ENCODE measurements at regions not wholly inside any gene's neighbourhood (a gene's known extent, or its start where the extent isn't known, plus 50 kb on each side); places are given as distances from the start of the nearest gene placed in this dataset.
"Not testable (repeated sequence)": the region's sequence is repeated elsewhere in the genome, so short reads cannot be mapped to it uniquely, and the experiment has no call there.

DNA sequence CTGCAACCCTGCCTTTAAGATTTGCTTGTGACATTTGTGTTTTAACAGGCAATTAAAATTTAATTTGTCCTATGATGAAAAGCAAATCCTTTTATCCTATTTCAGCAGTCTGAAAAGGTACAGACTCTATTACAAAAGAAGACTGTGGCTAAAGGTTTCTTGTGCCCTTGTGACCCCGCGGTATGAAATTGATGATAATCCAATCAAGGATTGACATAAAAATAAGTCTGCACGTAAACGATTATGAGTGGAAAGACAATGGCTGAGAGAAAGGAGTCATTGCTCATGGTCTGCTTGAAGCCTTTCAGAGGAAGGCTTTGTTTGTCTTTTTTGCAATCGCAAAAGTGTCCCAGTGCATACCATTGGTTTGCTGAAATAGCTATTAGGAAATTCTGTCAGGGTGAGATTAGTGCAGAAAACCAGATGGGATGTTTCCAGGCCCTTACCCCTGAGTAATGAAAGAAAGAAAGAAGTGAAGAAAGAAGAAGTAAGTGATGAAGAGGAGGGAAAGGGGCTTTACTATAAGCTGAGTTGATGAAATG lies 867.8 kb upstream of the CDH8 start:
- DNase-seq (ENCODE audit: low read depth), result no peak

DNA sequence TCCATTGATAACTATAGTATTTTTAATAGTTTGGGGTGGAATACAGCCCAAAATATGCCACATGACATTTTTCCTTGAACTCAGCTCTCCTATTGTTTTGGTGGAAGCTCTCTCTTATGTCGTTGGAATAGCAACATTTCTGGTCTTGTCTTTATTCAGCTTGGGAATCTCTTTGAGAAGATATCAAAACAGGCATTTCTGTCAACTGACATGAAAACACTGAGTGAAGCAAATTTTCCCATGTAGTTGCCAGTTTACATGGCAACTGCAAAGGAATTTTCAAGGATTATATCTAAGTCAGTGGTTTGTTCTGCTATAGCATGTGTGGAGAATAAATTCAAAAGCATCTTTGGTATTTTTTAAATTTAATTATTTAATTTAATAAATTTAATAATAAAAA lies 863.5 kb upstream of the CDH8 start:
- DNase-seq (ENCODE audit: low read depth), result no peak

DNA sequence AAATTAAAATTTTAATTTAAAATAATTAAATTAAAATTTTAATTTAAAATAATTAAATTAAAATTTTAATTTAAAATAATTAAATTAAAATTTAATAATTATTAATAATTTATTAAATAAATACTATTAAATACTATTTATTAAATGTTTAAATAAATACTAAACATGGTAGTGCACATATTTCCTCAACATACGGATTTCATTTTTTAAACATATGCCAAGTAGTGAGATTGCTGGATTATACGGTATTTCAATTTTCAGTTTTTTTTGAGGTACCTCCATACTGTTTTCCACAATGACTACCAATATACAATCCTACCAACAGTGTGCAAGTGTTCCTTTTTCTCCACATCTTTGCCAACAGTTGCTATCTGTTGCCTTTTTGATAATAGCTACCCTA lies 852.9 kb upstream of the CDH8 start:
- no peak for DNase-seq (ENCODE audit: low read depth)

DNA sequence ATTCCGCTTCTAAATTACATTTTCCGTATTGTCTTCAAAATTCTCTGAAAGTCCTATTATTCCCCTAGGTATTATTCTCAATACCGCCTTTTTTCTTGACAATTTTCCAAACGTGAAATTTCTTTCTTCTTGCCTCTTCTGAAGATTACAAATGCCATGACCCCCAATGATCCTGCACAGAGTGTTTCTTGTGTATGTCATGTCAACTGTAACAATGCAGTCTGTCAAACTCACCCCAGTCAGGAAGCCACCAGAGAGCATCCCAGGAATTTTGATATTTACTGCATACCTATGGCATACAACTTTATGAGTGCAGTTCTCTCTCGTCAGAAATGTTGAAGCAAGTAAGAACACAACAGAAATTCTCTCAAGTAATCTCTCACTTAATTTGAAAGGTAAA lies 847.3 kb upstream of the CDH8 start:
- no peak for DNase-seq (ENCODE audit: low read depth)

DNA sequence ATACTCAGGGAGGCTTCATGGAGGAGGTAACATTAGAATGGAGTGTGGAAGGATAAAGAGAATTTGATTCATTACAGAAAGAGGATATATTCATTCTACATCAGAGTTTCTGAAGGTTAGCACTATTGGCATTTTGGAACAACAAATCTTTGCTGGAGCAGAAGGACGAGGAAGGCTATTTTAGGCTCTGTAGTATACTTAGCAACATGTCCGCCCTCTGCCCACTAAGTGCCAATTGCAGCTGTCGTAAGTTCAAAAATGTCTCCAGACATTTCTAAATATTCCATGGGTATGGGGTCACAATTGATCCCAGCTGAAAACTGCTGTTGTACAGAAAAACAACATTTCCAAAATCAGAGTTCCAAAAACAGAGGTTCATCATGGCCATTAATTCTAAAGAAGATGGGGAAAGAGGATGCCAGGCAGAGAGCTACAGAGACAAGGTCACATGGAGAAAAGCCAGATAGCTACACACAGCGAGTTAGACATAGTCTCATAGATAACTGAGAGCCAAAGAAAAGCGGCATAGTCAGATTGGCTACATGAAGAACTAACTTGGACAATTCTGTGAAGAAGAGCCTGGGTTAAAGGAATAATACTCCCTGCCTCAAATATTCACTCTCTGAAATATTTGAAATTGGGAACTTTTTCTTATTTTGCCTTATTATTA lies 846.4 kb upstream of the CDH8 start:
- DNase-seq (ENCODE audit: low read depth), result no peak

DNA sequence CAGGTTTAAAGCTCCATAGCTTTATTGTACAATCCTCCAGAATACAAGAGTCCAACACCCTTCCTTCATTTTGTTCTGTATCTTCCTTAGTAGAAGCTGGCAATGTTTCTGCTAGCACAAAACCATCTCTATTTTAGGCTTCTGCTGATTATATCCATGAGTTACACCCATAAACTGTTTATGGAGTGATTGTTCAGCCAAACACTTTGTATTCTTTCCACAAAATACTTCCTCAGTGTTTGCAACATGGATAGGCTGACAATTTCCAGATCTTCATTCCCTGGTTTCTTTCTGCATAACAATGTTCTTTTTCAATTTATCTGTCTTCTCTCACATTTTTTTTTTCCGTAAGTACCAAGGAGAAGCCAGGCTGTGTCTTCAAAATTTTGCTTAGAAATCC lies 839.9 kb upstream of the CDH8 start:
- no peak for DNase-seq (ENCODE audit: low read depth)

DNA sequence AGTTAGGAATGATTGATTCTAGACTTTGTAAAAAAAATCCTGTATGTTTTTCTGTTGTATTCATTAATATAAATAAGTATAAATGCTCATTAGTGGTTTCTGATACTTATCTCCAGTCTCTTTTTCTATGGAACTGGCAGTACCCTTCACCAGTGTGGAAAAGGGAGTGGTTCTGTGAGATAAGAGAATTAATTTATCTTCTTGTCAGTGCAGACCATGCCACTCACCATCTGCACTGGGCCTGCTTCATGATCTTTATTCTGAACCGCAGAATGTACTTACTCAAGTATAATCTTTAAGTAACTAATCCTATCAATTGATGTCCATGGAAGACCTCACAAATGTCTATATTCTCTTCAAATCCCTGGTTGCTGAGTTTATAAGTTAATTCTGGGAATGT lies 836.1 kb upstream of the CDH8 start:
- no peak for DNase-seq (ENCODE audit: low read depth)

DNA sequence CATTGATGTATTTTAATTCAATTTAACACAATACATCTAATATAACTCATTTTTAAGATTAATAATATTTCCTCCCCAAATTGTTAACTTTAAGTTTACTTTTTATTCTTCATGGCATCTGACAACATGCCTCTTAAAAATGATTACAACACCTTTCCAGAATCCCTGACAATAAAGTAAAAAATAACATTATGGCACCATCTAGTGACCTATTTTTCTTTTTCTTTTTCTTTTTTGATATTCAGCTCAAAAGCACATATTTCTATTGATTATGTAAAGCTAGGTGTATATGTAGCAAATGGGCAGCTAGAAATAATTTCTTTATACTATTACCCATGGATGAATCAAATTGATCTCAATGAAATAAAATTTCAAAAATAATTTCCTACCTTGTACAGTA lies 834.3 kb upstream of the CDH8 start:
- DNase-seq (ENCODE audit: low read depth), result no peak

DNA sequence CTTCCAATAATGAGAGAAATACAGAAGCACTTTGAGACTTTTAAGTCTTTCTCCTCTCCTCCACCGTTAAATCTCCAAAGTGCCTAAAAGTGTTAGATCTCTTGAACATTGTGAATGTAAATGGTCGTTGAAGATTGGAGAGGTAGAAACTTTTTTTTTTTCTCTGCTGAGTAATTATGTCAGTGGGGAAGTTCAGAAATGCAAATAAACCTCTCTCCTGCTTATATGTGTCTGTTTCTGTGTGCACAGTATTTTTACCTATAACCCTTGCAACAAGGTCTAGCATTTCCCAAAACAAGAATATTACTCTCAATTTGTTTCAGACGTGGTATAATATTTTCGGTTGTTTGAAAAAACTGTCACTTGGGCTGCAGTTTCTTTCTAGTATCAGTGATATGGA lies 833.6 kb upstream of the CDH8 start:
- no peak for DNase-seq (ENCODE audit: low read depth)

DNA sequence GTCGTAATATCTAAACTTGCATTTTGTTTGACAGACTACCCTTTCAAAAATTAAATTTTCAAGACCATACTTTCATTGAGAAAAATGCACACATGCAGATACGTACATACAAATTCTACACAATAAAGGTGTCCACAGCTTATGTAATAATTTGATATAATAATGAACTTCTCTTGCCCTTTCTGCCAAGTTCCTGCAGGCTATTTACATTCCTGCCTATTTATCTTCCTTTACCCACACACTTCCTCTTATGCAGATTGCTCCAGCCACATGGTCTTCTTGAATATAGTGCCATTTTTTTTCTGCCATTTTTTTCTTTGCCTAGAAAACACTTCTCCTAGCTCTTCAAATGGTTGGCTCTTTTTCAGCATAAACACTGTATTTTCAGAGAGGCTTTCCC lies 826.9 kb upstream of the CDH8 start:
- no peak for DNase-seq (ENCODE audit: low read depth)

DNA sequence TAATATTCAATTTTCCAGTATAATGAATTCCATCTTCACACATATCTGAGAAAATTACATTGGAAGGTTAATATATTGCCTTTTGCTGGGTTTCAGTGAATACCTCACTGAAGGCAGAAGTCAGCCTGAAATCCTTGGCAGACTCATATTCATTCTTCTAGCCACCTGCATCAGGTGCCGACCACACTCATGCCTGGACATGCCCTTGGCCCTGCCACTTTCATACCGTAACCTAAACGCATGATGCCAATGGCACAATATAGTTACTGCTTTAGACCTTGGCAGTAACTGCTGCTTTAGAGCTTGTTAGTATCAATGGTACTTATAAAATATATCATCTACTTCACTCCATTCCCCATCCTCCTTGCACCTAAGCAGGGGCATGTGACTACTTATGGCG lies 817.6 kb upstream of the CDH8 start:
- no peak for DNase-seq (ENCODE audit: low read depth)

DNA sequence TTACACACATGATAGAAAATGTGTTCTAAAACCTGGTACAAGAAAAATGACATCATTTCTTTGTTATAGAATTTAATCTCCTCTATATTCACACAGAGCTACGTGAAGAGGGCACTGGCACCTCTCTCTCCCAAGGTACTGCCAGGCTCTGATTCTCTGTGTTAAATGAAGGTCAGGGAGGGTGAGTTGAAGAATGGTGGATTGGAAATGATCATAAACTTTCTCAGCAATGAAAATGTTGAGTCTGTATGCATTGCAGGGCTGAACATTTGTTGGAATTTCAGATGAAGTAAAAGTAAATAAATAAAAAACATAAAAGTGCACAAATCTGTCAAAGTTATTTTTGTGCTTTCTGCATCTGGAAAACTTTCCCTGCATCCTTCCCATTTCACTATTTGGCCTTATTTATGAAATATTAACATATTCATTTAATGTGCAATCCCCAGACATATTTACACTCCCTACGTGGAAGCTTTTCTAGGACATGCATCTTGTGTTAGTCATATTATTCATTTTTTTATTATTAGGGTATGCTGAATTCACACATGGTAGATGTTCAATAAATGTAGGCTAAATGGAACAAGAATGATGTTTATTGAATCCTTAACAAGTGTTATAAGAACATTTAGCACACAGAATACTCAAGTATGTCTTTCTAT lies 810.3 kb upstream of the CDH8 start:
- DNase-seq (ENCODE audit: low read depth), result no peak

DNA sequence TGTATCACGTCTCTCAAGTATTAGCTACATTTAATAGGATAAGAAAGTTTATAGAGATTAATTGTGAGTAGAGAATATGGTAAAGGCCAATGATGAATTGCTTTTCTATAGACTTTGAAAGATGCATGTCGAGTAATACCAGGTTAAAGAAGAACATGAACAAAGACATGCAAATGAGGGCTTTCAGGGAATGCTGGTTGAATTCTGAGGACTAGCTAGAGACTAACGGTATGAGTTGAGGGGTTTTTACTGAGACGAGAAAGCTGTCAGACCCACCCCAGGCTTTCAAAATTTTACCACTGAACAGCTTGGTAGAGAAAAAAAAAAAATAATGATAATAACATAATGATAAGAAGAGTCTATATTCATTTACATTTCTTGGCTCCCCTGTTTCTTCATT lies 796.0 kb upstream of the CDH8 start:
- no peak for DNase-seq (ENCODE audit: low read depth)

DNA sequence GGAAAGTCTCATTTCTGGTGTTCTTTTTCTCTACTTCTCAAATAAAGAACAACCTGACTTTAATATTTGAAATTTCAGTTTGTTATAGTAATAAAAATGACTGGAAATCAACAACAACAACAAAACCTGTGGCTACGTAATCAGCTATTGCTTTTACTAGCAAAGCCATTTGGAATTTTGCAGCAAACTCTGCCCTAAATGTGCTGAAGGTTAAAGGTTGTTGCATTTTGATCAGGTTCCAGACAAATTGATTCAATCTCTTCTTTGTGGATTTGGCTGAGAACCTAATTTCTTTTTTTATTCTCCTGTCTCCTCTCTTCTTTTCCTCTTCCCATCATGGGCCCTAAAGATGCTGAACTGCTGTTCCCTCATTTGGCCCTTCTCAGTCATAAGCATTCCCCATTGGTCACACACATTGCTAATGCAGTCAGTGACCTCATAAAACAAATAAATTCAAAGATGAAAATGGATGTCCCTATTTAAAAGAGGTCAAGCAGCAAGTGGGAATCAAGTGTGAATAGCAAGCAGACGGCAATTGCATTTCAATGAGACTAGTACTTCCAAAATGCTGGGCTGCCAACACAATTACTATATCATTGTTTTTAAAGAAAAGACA lies 795.1 kb upstream of the CDH8 start:
- no peak for DNase-seq (ENCODE audit: low read depth)

DNA sequence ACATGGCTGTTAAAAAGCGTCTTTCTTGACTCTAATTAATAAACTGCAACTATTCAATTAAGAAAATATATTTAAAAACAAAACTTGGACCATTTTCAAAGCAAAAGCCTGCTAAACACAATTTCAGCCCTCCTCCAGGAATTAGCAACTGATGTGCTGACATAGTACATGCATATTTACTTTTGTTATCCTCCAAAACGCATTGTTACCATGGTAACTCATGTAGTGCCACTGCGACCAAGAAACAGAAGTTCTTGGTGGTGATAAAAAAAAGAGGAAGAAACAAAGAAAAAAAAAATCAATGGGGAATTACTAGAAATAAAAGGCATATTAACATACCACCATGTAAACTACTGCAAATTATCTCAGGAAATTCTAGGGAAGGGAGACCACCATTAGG lies 793.4 kb upstream of the CDH8 start:
- no peak for DNase-seq (ENCODE audit: low read depth)

DNA sequence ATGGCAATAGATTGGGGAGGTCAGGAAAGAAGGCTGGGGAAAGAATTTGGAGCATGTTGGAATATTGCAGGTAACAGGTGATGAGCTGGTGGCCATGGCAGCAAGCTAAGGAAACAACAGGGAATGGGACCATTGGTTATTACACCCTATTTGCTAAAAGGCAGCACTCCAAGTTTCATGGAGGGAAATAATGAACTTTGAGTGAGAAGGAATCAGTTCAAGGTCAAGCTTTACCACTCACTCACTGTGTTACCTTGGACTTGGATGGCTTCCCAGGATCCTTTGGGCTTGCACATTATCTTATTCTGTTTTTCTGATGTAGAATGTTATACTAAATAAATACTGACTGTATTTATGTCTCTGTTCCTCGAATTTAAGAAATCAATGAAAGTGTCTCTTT lies 792.8 kb upstream of the CDH8 start:
- no peak for DNase-seq (ENCODE audit: low read depth)

DNA sequence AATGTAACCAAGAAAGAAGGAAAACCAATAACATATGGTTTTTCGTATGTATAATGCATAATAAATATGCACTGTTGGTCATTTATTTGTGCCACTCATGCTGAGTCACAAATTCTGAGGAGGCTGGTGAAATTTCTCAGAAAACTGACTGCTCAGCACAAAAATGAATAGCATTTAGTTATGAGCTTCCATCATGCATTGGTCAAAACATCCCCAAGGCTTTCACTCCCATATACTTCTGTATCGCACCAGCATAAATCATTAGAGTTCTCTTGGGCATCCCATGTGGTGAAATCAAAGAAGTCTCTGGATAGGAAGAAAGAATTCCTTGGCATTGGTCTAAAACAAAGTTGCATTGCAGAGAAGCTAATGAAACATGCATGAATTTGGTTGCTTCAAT lies 785.6 kb upstream of the CDH8 start:
- no peak for DNase-seq (ENCODE audit: low read depth)

DNA sequence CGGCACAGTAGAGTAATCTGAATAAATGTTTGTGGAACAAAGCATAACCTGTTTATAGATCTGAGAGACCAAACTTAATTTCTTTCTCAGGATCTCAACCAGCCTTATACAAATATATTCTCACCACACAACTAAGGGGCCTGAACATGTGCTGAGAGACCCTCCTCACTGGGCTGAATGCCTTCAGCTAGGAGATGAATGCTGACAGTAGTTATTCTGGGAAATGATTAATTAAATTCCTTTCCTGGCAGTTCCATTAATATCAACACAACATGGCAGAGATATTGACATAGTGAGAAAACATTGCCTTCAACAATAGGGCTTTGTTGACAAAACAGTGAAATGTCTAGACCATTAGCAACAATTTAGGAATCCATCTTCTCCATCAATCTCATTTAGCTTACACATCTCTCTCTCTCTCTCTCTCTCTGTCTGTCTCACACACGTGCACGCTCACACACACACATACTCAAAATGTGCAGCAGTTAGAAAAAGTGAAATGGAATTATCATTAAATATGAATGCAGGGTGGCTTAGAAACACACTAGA lies 780.8 kb upstream of the CDH8 start:
- no peak for DNase-seq (ENCODE audit: low read depth)

DNA sequence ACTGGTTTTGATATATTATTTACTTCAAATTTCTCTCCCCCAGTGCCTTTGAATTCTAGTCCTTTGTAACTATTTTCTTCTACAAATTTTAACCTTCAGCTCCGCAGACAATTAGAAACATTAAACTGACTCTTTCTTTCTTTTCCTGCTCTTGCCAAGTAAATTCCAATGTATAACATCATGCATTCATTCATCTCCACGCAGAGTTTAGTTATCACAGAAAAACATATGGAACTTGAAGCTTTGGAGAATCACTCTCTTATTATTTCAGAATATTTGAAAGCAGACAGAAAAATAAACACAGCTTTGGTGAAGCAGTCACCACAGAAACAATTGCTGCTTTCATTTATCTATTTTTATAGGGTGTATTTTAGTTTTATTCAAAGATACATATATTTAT lies 778.7 kb upstream of the CDH8 start:
- DNase-seq (ENCODE audit: low read depth), result no peak

DNA sequence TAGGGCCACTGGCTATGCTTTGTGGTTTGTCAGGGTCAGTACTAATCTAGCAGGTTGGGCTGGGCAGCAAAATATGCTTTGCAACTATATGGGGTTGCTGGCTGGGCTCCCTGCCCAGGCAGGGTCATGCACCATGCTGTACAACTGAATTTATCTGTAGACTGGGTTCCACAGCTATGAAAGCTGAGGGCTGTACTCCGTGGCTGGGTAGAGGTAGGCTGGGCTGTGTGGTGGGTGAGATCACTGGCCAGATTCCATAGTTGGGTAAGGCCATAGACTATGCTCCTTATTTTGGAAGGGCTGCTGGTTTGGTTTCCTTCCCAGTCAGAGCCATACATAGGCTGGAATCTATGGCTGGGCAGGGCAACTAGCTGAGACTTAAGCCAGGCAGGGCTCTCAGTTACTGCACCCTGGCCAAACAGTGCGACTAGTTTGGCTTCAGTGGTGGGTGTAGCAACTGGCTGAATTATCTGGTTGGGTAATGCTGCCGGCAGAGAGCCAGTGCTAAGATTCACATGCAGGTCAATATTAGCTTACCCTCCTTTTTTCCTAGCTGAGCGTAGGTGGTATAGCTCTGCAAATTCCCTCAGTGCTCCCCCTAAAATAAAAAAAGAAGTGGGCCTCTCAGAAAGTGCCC lies 769.1 kb upstream of the CDH8 start:
- DNase-seq (ENCODE audit: low read depth), result no peak

DNA sequence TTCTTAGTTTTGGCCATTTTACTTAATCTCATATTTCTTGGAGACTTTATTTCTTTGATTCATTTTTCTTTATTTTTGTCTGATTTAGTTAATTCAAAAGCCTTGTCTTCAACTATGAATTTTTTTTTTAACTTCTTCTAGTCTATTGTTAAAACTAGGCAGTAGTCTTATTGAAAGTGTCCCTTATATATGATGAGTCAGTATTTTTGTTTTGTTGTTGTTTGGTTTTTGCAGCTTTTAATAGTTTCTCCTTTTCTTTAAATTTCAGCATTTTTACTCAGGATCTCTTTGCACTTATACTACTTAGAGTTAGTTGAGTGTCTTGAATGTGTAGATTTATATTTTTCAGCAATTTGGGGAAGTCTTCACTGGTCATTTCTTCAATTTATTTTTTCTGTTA lies 758.5 kb upstream of the CDH8 start:
- DNase-seq (ENCODE audit: low read depth), result no peak

DNA sequence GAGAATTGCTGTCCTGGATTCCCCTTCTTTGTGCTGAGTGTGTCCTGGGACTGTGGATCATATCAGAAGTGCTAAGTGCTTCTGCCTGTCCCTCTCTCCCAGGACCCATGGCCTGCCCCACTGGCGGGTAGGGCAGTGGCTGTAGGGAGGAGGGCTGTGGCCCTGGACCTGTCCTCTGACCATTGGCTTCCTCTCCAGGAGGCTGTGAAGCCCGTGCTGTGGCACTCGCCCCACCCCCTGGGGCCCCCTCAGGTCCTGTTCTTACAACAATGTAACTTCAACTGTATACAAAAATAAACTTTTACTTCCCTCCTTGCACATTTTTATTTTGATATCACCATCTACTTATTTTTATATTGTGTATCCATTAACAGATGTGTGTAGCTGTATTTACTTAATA lies 743.8 kb upstream of the CDH8 start:
- DNase-seq (ENCODE audit: low read depth), result not testable (repeated sequence)

DNA sequence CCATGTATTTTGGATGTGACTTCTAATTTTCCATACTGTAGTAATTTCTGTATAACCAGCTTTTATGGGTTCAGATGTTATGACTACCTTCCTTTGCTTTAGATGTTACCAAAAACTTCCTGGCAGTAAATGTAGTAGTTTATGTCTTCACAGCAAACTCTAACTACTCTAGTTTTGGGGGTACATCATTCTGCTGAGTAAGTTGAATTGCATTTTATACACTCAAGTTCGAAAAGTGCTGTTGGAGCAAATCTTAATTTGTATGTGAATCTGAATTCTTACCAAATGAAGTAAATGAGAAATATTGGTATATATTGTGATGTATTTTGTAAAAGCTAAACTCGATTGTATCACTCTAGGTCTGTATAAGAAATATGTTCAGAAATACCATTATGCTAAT lies 728.3 kb upstream of the CDH8 start:
- no peak for DNase-seq (ENCODE audit: low read depth)

Data from HS-5 (cell line).